ENCODE measurements at regions not wholly inside any gene's neighbourhood (a gene's known extent, or its start where the extent isn't known, plus 50 kb on each side); places are given as distances from the start of the nearest gene placed in this dataset.

- TF ChIP-seq POLR2AphosphoS5 (IDR thresholded peaks at IDR 0.05; ENCODE audit: low read depth, low read length) (no peak), CTCF (IDR thresholded peaks at IDR 0.05 in 2 of 3, conservative IDR thresholded peaks at IDR 0.05 in 1 of 3; ENCODE audit: borderline replicate concordance in 1 of 3, insufficient read depth in 1 of 3, low read depth in 2 of 3, low read length in 2 of 3) (no peak), CEBPB (IDR thresholded peaks at IDR 0.05; ENCODE audit: low read depth) (no peak), EZH2 (IDR thresholded peaks at IDR 0.05) (no peak), ZNF274 (IDR thresholded peaks at IDR 0.05; ENCODE audit: low read depth, low read length) (no peak), ZFX (IDR thresholded peaks at IDR 0.05) (no peak), POLR2A (IDR thresholded peaks at IDR 0.05; ENCODE audit: borderline replicate concordance, extremely low read depth, insufficient read depth, insufficient read length) (no peak), REST (IDR thresholded peaks at IDR 0.05; ENCODE audit: low read depth) (no peak), MAX (IDR thresholded peaks at IDR 0.05) (no peak), ATF3 (IDR thresholded peaks at IDR 0.05) (no peak), EZH2phosphoT487 (IDR thresholded peaks at IDR 0.05; ENCODE audit: borderline replicate concordance) (no peak), ZBTB33 (IDR thresholded peaks at IDR 0.05; ENCODE audit: extremely low read depth, insufficient replicate concordance, low read length) (no peak)
Measured at GRCh38 chr9:95718263-95718662, 157.2 kb upstream of the ERCC6L2 start.
